Upper lobe of right lung (tissue), 1 donor: ENCODE measurements at regions not wholly inside any gene's neighbourhood (a gene's known extent, or its start where the extent isn't known, plus 50 kb on each side); places are given as distances from the start of the nearest gene placed in this dataset.

ENCODE experiments used
- ATAC-seq: fragments of 200-7000 bp; cut with Tn5 transposase; one replicate; pipeline ENCODE4 v1.9.1; 2020; ENCODE audit warnings: mild to moderate bottlenecking, moderate library complexity
- DNase-seq: peaks from one replicate; pipeline ENCODE4 v3.0.0-alpha.2; 2020
- H3K27ac ChIP-seq: fragments of 200-600 bp; one replicate; pipeline ENCODE4 v1.8.0; 2022
- H3K27me3 ChIP-seq: fragments of 200-600 bp; one replicate; pipeline ENCODE4 v1.8.0; 2022; ENCODE audit warnings: mild to moderate bottlenecking
- H3K36me3 ChIP-seq: fragments of 200-600 bp; one replicate; pipeline ENCODE4 v1.8.0; 2022
- H3K4me1 ChIP-seq: fragments of 200-600 bp; one replicate; pipeline ENCODE4 v1.8.0; 2022
- H3K4me3 ChIP-seq: fragments of 200-600 bp; one replicate; pipeline ENCODE4 v1.8.0; 2022; ENCODE audit warnings: mild to moderate bottlenecking
- H3K9me3 ChIP-seq: fragments of 200-600 bp; one replicate; pipeline ENCODE4 v1.8.0; 2022
- CTCF ChIP-seq: fragments of 200-600 bp; IDR thresholded peaks from one replicate; pipeline ENCODE4 v1.8.0; 2022; ENCODE audit warnings: antibody characterized with exemption
- intact Hi-C: fragments of 100-400 bp; cut with DNase I; formaldehyde crosslinking; loops from one replicate; pipeline ENCODE4 v1.11.0; 2022
- donor health status: DM: no; HTN: yes; CAD: no; lungs with severe emphysema.

GRCh38 chr15:37771465-37771864 is 163.0 kb upstream of the TMCO5A start:
- no peaks in the 10 kb centered on the region for H3K9me3 ChIP-seq
- H3K4me3 ChIP-seq = no peak overlapping the region
- no peak for TF ChIP-seq CTCF
- ATAC-seq (no peak), DNase-seq (no peak)
- no peaks in the 10 kb centered on the region for H3K27me3 ChIP-seq
- no peak overlapping the region for H3K27ac ChIP-seq
- no peaks in the 10 kb centered on the region for H3K4me1 ChIP-seq
- intact Hi-C loops = no loop called here
- no peaks in the 10 kb centered on the region for H3K36me3 ChIP-seq

DNA sequence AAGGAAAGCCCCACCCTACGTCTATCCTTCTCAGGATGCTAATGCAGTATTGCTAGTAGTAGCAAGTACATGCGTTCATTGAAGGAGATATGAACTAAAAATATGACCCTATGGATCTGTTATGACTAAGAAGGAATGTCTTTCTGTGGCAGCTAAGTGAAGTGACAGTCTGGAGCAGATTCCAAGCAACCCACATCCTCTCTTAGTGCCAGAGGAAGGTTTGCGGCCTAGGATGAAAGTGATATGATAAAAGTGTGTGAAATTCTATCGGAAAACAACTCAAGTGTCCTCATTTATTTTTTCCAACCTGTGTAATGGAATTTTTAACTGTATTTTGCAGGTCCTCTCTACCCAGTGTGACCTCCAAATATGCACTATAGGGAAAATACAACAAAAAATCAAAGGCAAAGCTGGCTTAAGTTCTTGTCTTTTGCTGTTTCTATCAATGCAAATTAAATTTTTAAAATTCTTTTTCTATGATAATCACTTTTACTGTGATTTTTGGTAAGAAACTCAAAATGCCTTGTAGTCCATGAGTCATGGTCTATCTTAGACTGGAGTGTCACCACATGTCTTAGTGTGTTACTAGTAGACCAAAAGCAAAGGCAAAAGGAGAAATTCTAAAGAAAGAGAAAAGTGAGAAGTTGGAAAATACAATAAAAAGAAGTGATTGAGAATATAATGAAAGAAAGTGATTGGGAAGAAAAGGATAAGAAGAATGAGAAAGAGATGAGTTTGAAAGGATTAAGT is 161.2 kb upstream of the TMCO5A start:
- no peaks in the 10 kb centered on the region for H3K36me3 ChIP-seq
- no peaks in the 10 kb centered on the region for H3K9me3 ChIP-seq
- H3K4me1 ChIP-seq = no peaks in the 10 kb centered on the region
- no peak overlapping the region for H3K27ac ChIP-seq
- no peak for TF ChIP-seq CTCF
- DNase-seq = no peak
- intact Hi-C loops = no loop called here
- no peak for ATAC-seq
- H3K4me3 ChIP-seq = no peak overlapping the region
- no peaks in the 10 kb centered on the region for H3K27me3 ChIP-seq

- ATAC-seq (no peak), DNase-seq (no peak)
- H3K9me3 ChIP-seq = no peaks in the 10 kb centered on the region
- H3K4me3 ChIP-seq = no peak overlapping the region
- intact Hi-C loops = no loop called here
- H3K27ac ChIP-seq = no peak overlapping the region
- H3K4me1 ChIP-seq = no peaks in the 10 kb centered on the region
- TF ChIP-seq CTCF = no peak
- no peaks in the 10 kb centered on the region for H3K36me3 ChIP-seq
- H3K27me3 ChIP-seq = no peaks in the 10 kb centered on the region
Observed at GRCh38 chr15:37774961-37775360, 159.5 kb upstream of the TMCO5A start.

DNA sequence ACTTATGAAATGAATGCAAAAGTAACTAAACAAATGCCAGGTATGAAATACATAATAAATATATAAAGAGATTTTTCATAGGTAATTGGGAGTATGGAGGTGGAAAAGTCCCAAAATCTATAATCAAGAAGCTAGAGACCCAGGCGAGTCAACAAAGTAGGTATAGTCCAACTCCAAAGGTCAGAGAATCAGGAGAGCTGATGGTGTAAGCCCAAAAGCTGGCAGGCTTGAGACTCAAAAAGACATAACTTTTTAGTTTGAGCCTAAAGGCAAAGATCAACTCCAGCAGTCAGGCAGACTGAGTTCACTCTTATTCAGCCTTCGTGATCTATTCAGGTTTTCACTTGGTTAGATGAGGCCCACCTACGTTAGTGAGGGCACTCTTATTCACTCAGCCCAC is 157.4 kb upstream of the TMCO5A start:
- Histone ChIP-seq H3K4me1 (no peaks in the 10 kb centered on the region), H3K27ac (no peak overlapping the region), H3K9me3 (no peaks in the 10 kb centered on the region), H3K27me3 (no peaks in the 10 kb centered on the region), H3K4me3 (no peak overlapping the region), H3K36me3 (no peaks in the 10 kb centered on the region)
- TF ChIP-seq CTCF = no peak
- ATAC-seq (no peak), DNase-seq (no peak)
- intact Hi-C loops = no loop called here

GRCh38 chr15:37783290-37783689 is 151.2 kb upstream of the TMCO5A start:
- H3K9me3 ChIP-seq = no peaks in the 10 kb centered on the region
- DNase-seq (no peak), ATAC-seq (no peak)
- no peaks in the 10 kb centered on the region for H3K36me3 ChIP-seq
- H3K4me1 ChIP-seq = no peaks in the 10 kb centered on the region
- H3K27ac ChIP-seq = no peak overlapping the region
- H3K4me3 ChIP-seq = no peak overlapping the region
- no peaks in the 10 kb centered on the region for H3K27me3 ChIP-seq
- intact Hi-C loops = no loop called here
- TF ChIP-seq CTCF = no peak

GRCh38 chr15:37788330-37788729 is 146.1 kb upstream of the TMCO5A start:
- Histone ChIP-seq H3K9me3 (no peaks in the 10 kb centered on the region), H3K4me3 (no peak overlapping the region), H3K36me3 (no peaks in the 10 kb centered on the region), H3K4me1 (no peaks in the 10 kb centered on the region), H3K27ac (no peak overlapping the region), H3K27me3 (no peaks in the 10 kb centered on the region)
- intact Hi-C loops = no loop called here
- no peak for DNase-seq
- ATAC-seq = no peak
- no peak for TF ChIP-seq CTCF
